Right lobe of liver (tissue), 4 donors: ENCODE measurements at regions not wholly inside any gene's neighbourhood (a gene's known extent, or its start where the extent isn't known, plus 50 kb on each side); places are given as distances from the start of the nearest gene placed in this dataset.

Experiments used
- POLR2A ChIP-seq: fragments of 450-650 bp; IDR thresholded peaks from one replicate; pipeline ENCODE4 v1.6.1; 2017; ENCODE audit warnings: antibody characterized with exemption, mild to moderate bottlenecking
- TF ChIP-seq, protein P1 (sequence below), 4 donors: fragments of 200-600 bp in 3 of 4; fragments of 450-650 bp in 1 of 4; IDR thresholded peaks; one replicate each; pipeline versions ENCODE4 v1.5.1 to v1.8.0; 2016 to 2022; ENCODE audit warnings: antibody characterized with exemption in 4 of 4, mild to moderate bottlenecking in 2 of 4
- donor health status: DM: no; HTN: no; CAD: no.
- donor health status: DM: no; HTN: no; CAD: no.
- donor health status: DM: no; HTN: yes; CAD: no.

DNA sequence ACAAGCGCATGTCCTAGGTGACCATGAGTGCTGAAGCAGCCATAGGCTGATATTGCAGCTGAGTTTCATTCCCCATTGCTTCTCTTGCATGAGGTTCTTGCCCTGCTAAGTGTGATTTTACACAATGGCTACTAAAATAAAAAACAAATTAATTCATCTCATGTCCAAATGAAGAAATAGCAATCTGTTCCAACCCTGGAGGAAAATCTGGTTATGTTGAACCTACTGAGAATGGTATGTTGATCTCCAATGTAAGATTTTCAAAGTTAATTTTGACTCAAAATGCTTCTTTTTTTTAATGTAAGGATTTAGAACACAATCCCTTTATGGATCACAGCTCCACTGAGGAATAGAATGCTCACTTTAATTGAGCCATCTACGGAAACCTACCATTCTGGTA lies 254.2 kb upstream of the CRBN start:
- TF ChIP-seq, protein P1, sequence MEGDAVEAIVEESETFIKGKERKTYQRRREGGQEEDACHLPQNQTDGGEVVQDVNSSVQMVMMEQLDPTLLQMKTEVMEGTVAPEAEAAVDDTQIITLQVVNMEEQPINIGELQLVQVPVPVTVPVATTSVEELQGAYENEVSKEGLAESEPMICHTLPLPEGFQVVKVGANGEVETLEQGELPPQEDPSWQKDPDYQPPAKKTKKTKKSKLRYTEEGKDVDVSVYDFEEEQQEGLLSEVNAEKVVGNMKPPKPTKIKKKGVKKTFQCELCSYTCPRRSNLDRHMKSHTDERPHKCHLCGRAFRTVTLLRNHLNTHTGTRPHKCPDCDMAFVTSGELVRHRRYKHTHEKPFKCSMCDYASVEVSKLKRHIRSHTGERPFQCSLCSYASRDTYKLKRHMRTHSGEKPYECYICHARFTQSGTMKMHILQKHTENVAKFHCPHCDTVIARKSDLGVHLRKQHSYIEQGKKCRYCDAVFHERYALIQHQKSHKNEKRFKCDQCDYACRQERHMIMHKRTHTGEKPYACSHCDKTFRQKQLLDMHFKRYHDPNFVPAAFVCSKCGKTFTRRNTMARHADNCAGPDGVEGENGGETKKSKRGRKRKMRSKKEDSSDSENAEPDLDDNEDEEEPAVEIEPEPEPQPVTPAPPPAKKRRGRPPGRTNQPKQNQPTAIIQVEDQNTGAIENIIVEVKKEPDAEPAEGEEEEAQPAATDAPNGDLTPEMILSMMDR (IDR thresholded peaks at IDR 0.05), result no peak
- TF ChIP-seq POLR2A, result no peak
